NB4 (cell line): ENCODE measurements at regions not wholly inside any gene's neighbourhood (a gene's known extent, or its start where the extent isn't known, plus 50 kb on each side); places are given as distances from the start of the nearest gene placed in this dataset.

Source experiments
- CTCF ChIP-seq: IDR thresholded peaks from one replicate; pipeline ENCODE4 v1.5.1; 2012; ENCODE audit warnings: low read depth, low read length
- MAX ChIP-seq: IDR thresholded peaks from 2 replicates; pipeline ENCODE4 v1.6.1; 2011; ENCODE audit warnings: low read depth, low read length
- POLR2A ChIP-seq: IDR thresholded peaks from 2 replicates; pipeline ENCODE4 v1.6.1; 2011; ENCODE audit warnings: mild to moderate bottlenecking; ENCODE audit not compliant: insufficient read length; ENCODE audit errors: extremely low read depth

GRCh38 chr11:42812361-42812760 is 499.4 kb upstream of the API5 start:
- TF ChIP-seq CTCF: no peak
- no peak for TF ChIP-seq POLR2A
- TF ChIP-seq MAX: no peak
